ENCODE measurements at regions not wholly inside any gene's neighbourhood (a gene's known extent, or its start where the extent isn't known, plus 50 kb on each side); places are given as distances from the start of the nearest gene placed in this dataset.
"Not testable (repeated sequence)": the region's sequence is repeated elsewhere in the genome, so short reads cannot be mapped to it uniquely, and the experiment has no call there.

DNA sequence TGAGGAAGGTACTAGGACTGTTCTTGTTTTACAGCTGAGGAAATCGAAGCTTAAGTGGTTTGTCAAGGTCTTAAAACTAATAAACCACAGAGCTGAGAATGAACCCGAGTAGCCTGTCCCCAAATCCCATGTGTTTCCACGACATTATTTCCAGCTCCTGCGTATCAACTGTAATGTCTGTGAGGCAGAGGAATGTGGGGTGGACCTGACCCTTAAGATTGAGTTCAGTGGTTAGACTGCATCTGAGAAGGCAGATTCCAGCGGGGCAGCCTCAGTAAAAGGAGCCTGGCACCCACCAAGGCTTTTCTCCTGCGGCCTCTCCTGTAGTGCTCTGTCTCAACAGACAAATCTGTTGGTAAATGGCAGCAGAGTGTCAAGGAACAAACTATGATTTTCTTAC is 81.9 kb upstream of the TMEM178A start:
- DNase-seq, result no peak

DNA sequence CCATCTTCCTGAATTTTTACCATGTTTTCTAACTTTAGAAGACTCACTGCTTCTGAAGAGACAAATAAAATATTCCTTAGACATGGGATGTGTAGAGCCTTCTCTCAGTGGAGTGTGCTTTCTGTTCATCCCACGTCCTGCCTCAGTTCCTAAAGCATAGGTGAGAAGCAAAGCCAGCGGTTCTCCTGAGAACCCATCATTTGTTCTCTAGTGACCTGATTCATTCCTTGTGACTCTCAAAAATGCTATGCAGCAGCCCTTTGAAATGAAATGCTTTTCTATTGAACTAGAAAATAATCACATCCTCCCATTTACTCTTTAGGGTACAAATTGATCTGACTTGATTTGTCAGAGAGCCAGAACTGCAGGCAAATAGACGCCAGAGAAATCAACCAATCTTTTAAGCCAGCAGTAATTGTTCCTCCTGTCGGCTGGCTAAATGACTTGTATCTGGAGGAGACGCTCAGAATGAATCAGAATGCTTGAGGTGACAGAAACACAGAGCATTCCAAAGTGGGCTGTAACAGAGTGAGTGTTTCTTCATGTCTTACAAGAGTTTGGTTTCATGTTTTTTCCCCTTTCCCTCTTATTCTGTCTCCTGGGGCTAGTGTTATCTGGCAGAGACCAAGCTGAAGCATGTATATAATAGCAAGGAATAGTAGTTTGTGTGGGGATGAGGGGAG is 81.3 kb upstream of the TMEM178A start:
- no peak for DNase-seq

DNA sequence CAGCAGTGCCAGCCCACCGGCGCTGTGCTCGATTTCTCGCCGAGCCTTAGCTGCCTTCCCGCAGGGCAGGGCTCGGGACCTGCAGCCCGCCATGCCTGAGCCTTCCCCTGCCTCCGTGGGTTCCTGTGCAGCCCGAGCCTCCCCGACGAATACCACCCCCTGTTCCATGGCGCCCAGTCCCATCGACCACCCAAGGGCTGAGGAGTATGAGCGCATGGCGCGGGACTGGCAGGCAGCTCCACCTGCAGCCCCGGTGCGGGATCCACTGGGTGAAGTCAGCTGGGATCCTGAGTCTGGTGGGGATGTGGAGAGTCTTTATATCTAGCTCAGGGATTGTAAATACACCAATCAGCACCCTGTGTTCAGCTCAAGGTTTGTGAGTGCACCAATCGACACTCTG is 80.2 kb upstream of the TMEM178A start:
- DNase-seq, result not testable (repeated sequence)

DNA sequence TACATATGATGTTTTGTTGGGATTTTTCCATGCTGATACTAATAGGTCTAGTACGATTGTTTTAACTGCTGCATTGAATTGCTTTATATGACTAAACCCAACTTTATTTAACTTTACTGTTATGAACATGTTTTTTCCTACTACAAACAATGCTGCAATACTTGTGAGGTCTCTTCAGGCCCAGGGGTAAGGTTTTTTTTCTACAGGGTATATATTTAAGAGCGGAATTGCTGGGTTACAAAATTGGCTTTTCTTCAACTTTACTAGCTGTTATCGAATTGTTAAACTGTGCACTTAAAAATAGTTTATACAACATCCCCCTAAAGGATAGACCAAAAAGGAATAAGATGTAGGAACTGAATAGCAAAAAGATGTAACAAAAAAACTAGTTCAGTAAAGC is 78.5 kb upstream of the TMEM178A start:
- no peak for DNase-seq

DNA sequence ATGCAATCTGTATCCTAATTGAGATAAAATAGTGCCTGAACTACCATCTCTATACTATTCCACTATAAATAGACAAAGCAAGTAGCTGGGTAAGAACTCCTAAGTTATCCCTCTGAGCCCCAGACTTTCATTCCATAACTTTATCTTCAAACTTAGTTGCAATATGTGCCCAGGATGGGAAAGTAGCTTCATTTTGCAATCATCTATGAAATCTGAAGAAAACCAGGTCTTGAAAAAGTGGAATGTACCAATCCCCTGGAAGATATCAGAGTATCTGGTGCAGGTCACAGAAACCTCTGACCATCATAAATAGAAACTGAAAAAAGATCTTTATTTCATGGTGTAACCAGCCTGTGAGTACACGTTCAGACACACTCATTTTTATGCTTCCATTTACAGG is 78.1 kb upstream of the TMEM178A start:
- DNase-seq, result no peak

DNA sequence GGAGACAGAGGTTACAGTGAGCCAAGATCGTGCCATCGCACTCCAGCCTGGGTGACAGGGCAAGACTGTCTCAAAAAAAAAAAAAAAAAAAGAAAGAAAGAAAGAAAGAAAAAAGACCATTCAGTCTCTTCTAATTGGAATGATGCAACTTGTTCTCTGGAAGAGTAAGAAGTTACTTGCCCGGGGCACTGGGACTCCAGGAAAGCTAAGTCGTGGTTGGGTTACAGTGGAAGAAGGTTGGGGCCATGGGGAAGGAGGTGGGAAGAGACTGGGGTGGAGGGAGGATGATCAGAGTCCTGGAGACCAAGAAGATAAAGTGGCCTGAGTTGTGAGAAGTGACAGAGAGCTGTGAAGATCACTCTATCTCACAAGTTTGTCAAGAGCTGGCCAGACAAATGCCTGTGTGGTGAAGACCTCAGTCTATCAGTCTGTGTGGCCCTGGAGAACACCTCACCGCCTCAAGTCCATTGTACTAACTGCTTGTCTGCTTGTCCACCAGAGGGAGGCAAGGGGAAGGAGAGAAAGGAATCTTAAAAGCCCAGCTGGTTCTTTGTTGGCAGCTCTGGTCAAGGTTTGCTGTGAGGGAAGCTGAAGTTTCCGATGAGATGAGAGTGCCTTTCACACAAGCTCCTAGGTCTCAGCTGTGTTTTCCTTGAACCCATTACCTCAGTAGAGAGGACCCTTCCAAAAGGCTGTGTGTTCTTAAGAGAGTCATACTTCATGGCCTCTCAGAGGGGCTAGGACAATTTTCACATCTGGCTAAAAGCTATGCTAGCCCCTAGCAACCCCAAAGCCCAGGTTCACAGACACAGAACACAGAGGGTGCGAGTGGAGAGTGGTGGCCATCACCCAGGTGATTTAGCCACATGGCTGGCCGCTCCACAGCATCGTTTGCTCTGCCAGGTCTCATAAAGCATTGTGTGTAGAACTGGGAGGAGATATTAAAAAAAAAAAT is 72.0 kb upstream of the TMEM178A start:
- peak in 1 of 2 experiments; percentile 55 for DNase-seq

DNA sequence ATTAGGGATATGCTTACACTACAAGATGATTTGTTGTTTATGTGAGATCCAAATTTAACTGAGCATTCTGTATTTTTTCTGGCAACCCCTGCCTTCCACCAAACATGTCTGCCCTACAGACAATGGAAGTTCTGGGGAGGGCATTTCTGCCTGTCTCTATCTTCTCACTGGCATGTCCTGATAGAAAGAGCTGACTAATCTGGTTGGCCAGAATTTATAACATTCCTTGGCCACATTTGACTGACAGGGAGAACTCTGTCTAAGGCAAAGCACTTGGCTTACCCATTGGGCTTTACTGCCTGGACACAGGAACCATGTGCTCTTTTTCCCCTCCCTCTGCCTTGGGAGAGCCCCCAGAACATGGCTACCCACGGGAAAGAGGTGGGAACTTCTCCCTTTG is 70.6 kb upstream of the TMEM178A start:
- no peak for DNase-seq

DNA sequence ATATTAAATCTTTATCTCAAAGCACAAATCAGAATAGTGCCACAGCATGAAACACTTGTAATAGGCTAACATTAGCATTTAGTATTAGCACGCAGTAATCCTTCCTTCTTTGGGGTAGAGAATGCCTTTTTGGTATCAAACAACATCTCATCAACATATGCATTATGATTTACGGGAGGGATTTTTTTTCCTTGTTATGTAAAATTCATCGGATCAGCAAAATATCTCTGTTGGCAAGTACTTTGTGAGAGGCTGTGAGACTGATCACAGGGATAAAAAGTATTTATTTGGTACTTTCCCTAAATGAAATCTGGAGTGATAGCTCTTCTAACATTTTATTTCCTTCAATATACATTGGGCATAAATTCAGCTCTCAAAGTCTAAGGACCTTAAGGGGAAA is 68.4 kb upstream of the TMEM178A start:
- DNase-seq, result no peak

DNA sequence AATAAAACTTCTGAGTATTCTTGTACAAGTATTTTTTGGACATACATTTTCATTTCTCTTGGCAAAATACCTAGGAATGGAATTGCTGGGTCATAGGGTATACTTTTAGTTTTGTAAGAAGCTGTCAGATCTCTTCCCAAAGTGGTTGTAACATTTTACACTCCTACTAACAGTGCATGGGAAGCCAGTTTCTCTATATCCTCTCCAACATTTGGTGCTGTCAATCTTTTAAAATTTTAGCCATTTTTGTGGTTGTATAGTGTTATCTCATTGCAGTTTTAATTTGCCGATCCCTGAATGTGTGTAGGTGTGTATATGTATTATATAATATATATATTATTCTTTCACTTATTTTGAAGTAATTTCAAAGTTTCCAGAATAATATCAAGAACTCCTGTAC is 63.1 kb upstream of the TMEM178A start:
- DNase-seq, result no peak

DNA sequence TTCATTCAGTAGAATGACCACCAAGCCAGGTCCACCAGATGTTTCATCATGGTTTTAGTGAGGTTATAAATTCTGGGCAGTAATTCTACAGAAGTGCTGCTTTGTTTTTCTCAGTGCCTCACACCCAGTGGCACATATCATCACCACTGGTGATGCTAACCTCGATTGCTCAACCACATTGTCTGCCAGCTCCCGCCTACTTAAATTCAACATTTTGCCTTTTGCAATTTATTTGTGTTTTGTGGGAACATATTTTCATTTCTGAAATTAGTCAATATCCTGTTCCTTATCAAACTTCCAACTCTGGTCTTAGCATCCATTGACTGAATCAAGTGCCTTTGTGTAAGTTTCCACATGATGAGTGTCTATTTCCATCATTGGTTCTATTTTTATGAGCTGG is 62.3 kb upstream of the TMEM178A start:
- DNase-seq, result no peak

DNA sequence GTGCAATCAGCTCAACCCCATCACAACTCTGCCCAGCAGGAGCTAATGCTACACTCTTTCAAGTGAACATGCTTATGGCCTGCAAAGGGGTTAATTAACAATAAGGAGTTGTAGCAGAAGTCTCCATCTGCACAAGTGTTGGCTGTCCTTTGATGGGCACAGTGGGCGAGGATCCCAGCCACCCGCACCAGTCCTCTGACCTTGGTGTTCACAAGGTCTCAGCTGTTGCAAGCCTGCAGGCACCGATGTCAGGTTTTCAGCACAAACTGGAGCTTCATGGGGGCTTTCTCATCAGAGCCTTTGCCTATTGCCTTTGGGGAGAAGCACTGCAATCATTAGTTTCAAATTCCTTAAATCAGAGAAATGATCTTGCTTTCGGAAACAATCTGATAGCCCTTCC is 60.9 kb upstream of the TMEM178A start:
- DNase-seq, result no peak

DNA sequence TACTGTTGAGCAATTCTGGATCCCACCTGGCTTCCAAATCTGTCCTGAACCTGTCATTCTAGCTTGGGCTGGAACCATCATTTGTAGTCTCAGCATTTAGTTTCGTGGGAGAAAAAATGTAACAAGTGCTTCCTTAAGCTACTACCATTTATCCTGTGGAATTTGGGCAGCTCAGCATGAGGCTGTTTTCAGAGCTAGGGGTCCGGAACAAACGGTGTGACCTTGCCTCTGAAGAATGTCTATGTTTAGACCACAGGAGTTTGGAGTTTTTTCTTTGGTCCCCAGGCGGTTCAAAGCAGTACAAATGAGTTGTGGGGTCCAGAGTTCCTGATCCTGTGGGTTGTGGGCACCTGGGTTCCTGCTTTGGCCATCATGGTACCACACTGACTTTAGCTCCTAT is 59.1 kb upstream of the TMEM178A start:
- no peak for DNase-seq

DNA sequence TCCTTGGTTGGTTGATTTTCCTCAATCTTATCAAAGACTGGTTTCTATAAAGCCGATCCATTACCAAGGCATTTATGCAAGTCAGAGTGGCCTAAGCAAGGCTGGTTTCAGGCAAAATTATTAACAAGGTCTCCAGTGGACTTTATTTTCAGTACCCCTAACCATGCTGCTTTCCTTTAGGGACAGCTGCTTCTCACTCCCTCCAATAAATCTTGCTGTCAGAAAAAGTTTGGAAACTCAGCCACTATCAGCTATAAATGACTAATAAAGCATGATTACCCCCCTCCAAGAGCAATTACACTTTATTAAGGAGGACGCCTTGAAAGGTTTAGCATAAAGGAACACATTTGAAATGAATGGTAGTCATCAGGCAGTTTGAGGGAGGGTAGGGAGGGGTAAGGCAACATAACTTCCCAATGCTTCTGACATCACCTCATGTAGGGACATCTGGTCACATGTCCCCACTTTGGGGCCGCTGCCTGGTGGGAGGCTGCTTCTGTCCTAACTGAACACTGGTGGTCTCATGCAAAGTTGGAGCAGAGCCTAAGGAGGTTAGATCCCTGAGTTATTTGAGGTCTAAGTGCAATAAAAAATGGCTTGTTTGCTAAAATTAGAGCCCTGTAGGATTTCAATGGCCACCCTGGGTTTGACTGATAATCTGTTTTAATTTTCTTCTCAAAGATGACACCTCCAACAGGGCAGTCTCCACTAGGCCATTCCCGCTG is 58.0 kb upstream of the TMEM178A start:
- DNase-seq, result no peak

DNA sequence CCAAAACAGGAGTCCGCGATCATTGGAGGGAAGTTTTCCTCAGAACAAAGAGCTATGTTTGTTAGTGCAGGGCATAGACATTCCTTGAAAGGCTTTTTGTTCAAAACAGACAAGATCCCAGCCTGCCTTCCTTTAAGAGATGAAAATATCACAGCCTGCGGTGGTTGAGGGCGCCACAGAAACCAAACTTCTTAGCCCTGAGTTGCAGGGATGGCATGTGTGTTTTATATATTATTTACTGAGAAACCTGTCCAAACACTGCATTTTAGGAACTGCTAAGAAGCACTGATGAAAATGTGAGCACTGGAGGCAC is 57.5 kb upstream of the TMEM178A start:
- no peak for DNase-seq

DNA sequence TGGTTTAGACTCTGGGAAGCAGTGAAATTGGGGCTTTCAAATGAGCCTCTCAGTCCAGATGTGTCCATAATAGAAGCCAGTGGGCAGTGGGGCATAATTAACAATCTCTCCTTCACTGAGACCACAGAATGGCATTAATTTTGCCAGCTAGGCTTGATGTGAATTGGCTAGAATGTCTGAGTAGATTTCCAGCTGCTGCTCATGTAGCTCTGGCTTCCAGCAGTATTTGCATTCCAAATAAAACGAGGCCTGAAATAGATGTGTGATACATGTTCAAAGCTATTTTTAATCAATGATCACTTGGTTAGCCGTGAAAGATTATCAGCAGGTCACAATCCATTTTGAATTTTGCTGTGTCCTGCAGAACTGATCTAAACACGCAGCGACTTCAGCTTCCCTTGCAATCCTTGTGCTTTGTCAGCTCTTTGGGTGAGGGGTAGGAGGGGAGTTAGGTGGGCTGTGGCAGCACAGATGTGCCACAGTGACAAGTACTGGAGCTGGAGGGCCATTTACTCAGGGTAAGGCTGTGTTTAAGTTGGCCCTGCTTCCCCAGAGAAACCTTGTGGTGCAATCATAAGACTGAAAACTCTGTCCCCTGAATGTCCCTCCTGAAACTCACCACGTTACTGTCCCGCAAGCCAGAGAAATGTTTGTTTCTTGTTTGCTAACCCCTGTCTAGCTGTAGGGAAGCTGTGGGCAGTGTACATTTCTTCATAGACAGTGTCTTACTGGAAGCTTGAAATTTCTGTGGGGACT is 56.9 kb upstream of the TMEM178A start:
- DNase-seq, result no peak

DNA sequence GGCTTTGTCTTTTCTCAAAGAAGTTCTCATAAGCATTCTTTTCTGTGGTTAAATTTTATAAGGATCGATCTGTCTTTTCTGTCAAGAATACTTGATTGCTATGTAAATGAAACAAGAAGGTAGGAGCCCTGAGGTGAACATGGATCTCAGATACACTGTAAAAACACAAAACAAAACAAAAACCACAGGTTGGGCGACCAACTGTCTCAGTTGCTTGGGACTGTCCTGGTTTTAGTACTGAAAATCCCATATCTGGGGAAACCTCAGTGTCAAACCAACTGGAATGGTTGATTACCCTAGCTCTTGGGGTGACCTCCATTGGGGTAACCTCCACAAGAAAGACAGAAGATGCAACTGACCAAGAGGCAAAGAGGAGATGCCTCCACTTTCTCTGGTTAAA is 55.8 kb upstream of the TMEM178A start:
- DNase-seq, result no peak

DNA sequence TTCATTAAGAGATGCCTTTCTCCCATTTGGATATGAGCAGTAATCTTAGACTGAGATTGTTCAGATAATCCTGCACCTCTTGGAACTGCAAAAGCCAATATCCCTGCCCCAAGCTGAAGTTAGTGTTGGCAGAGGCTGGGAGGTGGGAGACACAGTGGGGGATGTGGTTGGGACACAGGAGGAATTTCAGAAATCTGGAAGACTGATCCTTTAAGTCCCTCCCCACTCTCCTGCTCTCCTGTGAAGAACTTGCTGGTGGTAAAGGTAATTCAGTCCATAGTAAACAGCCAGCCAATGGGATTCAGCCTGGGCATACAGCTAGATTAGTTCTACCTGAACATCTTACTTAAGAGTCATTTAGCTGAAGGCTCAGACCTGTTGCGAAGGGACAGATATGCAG is 50.0 kb upstream of the TMEM178A start:
- no peak for DNase-seq

Data from SW 1271 (cell line).